ENCODE measurements at regions not wholly inside any gene's neighbourhood (a gene's known extent, or its start where the extent isn't known, plus 50 kb on each side); places are given as distances from the start of the nearest gene placed in this dataset.

DNA sequence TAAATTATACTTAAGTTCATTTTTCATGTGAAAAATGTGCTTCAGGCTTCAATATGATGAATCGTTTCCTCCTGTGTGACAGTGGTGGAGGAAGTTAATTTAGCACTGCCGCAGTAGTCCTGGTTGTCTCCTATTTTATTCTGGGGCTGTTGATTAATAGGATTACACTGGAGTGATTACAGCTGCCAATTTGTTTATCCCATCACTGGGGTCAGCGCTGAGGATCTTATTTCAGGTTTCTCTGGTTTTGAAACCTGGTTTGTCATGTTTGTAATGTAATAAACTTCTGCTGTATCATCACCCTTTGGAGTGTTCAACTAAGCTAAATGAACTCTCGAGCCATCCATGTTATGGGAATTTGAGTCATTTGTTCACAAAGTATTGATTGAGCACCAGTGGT lies 241.7 kb upstream of the KCNN2 start:
- TF ChIP-seq, protein P1, sequence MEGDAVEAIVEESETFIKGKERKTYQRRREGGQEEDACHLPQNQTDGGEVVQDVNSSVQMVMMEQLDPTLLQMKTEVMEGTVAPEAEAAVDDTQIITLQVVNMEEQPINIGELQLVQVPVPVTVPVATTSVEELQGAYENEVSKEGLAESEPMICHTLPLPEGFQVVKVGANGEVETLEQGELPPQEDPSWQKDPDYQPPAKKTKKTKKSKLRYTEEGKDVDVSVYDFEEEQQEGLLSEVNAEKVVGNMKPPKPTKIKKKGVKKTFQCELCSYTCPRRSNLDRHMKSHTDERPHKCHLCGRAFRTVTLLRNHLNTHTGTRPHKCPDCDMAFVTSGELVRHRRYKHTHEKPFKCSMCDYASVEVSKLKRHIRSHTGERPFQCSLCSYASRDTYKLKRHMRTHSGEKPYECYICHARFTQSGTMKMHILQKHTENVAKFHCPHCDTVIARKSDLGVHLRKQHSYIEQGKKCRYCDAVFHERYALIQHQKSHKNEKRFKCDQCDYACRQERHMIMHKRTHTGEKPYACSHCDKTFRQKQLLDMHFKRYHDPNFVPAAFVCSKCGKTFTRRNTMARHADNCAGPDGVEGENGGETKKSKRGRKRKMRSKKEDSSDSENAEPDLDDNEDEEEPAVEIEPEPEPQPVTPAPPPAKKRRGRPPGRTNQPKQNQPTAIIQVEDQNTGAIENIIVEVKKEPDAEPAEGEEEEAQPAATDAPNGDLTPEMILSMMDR (IDR thresholded peaks at IDR 0.05; ENCODE audit: low read depth, low read length): no peak
- no peak for TF ChIP-seq EZH2phosphoT487 (IDR thresholded peaks at IDR 0.05; ENCODE audit: low read depth)
